GM06990 (cell line): ENCODE measurements at regions not wholly inside any gene's neighbourhood (a gene's known extent, or its start where the extent isn't known, plus 50 kb on each side); places are given as distances from the start of the nearest gene placed in this dataset.

Experiments used
- DNase-seq: peaks from one replicate; pipeline ENCODE4 v3.0.0-alpha.2; 2011; ENCODE audit not compliant: insufficient read length; ENCODE audit errors: extremely low read depth
- H3K27me3 ChIP-seq: replicated peaks from 2 replicates; pipeline ENCODE4 v1.6.0; 2011; ENCODE audit warnings: low read length; ENCODE audit not compliant: control insufficient read depth, insufficient read depth
- H3K36me3 ChIP-seq: 2 replicates; pipeline ENCODE4 v1.5.1; 2011; ENCODE audit warnings: low read length; ENCODE audit not compliant: control insufficient read depth, insufficient read depth
- H3K4me3 ChIP-seq: replicated peaks from 2 replicates; pipeline ENCODE4 v1.5.1; 2011; ENCODE audit warnings: low read depth, mild to moderate bottlenecking, control low read depth, low read length
- CTCF ChIP-seq: IDR thresholded peaks from 2 replicates; pipeline ENCODE4 v1.5.1; 2011; ENCODE audit warnings: low read length, control low read depth, mild to moderate bottlenecking, inconsistent platforms; ENCODE audit not compliant: insufficient read depth, poor library complexity, severe bottlenecking

- no peak for TF ChIP-seq CTCF
Measured at GRCh38 chr7:26609082-26609481, 255.3 kb downstream of the SKAP2 start.

GRCh38 chr7:26609532-26609931 lies 254.9 kb downstream of the SKAP2 start:
- no peaks in the 10 kb centered on the region for H3K27me3 ChIP-seq
- no peaks in the 10 kb centered on the region for H3K36me3 ChIP-seq
- no peak for DNase-seq
- H3K4me3 ChIP-seq: no peak overlapping the region
- TF ChIP-seq CTCF: no peak

More at GRCh38 chr7:26609082-26609481, 255.3 kb downstream of the SKAP2 start:
- no peak overlapping the region for H3K4me3 ChIP-seq
- H3K27me3 ChIP-seq: no peaks in the 10 kb centered on the region
- H3K36me3 ChIP-seq: no peaks in the 10 kb centered on the region
- no peak for DNase-seq

- no peaks in the 10 kb centered on the region for H3K36me3 ChIP-seq
- no peak for DNase-seq
- no peaks in the 10 kb centered on the region for H3K27me3 ChIP-seq
- H3K4me3 ChIP-seq: no peak overlapping the region
- no peak for TF ChIP-seq CTCF
Measured at GRCh38 chr7:26612742-26613141, 251.6 kb downstream of the SKAP2 start.

- no peak overlapping the region for H3K4me3 ChIP-seq
- H3K27me3 ChIP-seq: no peaks in the 10 kb centered on the region
- TF ChIP-seq CTCF: no peak
- DNase-seq: no peak
- no peaks in the 10 kb centered on the region for H3K36me3 ChIP-seq
Measured at GRCh38 chr7:26614503-26614902, 249.9 kb downstream of the SKAP2 start.

GRCh38 chr7:26616235-26616634 lies 248.2 kb downstream of the SKAP2 start:
- DNase-seq: no peak
- no peaks in the 10 kb centered on the region for H3K36me3 ChIP-seq
- TF ChIP-seq CTCF: no peak
- no peak overlapping the region for H3K4me3 ChIP-seq
- no peaks in the 10 kb centered on the region for H3K27me3 ChIP-seq

- no peak for TF ChIP-seq CTCF
- Histone ChIP-seq H3K36me3 (no peaks in the 10 kb centered on the region), H3K27me3 (no peaks in the 10 kb centered on the region), H3K4me3 (no peak overlapping the region)
- DNase-seq: no peak
Measured at GRCh38 chr7:26617066-26617465, 247.3 kb downstream of the SKAP2 start.
